HepG2 (cell line): ENCODE measurements at regions not wholly inside any gene's neighbourhood (a gene's known extent, or its start where the extent isn't known, plus 50 kb on each side); places are given as distances from the start of the nearest gene placed in this dataset.

Experiments used
- ATAC-seq: fragments of 200-7000 bp; cut with Tn5 transposase; 3 replicates; pipeline ENCODE4 v1.9.1; 2020; ENCODE audit warnings: mild to moderate bottlenecking, moderate library complexity
- BruUV-seq: library from RNA; stranded (reverse); fragments of 400-500 nt; replicated peaks from 2 replicates; lab custom pipeline; 2021; lab: Mats Ljungman, UMichigan
- CTCF ChIA-PET: fragments of 300-600 bp; formaldehyde crosslinking; extraction: SDS; loops from one replicate; lab custom pipeline; 2021; ENCODE audit warnings: low total read pairs, inconsistent platforms, low intra/inter-chr PET ratio; lab: Yijun Ruan, JAX
- POLR2A ChIA-PET: fragments of 350-600 bp; sonication (Branson Sonifier 250); formaldehyde crosslinking; loops from one replicate; lab custom pipeline; 2020; ENCODE audit warnings: antibody characterized with exemption, inconsistent platforms; lab: Yijun Ruan, JAX
- DNase-seq: peaks from one replicate; pipeline ENCODE4 v3.0.0-alpha.2; 2015; ENCODE audit warnings: low spot score
- FAIRE-seq: peaks from 3 replicates; lab custom pipeline; 2011; peaks lifted over from hg19 to GRCh38; lab: Jason Lieb, UNC
- H2AFZ ChIP-seq: one replicate; pipeline ENCODE4 v1.6.1; 2011; ENCODE audit warnings: low read length, inconsistent platforms
- H3K27ac ChIP-seq: fragments of 300-600 bp; 3 replicates; pipeline ENCODE4 v1.8.0; 2011; ENCODE audit warnings: mixed run types, mild to moderate bottlenecking, mixed read lengths, low read length, inconsistent platforms; ENCODE audit not compliant: insufficient read depth; ENCODE audit errors: extremely low read length
- H3K27me3 ChIP-seq, 2 experiments: fragments of 200-600 bp in 1 of 2; 2 replicates in 1 of 2; 3 replicates in 1 of 2; pipeline versions ENCODE4 v1.6.0 to v1.8.0; 2011; ENCODE audit warnings: low read length in 2 of 2, mild to moderate bottlenecking in 2 of 2, moderate library complexity in 2 of 2, inconsistent platforms in 1 of 2; ENCODE audit not compliant: insufficient read depth in 2 of 2, control insufficient read depth in 1 of 2
- H3K36me3 ChIP-seq, 2 experiments: fragments of 200-600 bp in 1 of 2; replicated peaks in 1 of 2; 2 replicates in 1 of 2; 3 replicates in 1 of 2; pipeline versions ENCODE4 v1.5.1 to v1.8.0; 2011; ENCODE audit warnings: low read length in 2 of 2, inconsistent platforms in 1 of 2; ENCODE audit not compliant: insufficient read depth in 2 of 2, control insufficient read depth in 1 of 2
- H3K4me1 ChIP-seq: 2 replicates; pipeline ENCODE4 v1.5.1; 2012; ENCODE audit warnings: low read length, inconsistent platforms; ENCODE audit not compliant: insufficient read depth
- H3K4me2 ChIP-seq: 2 replicates; pipeline ENCODE4 v1.6.0; 2011; ENCODE audit warnings: low read depth, low read length, inconsistent platforms
- H3K4me3 ChIP-seq, 3 experiments: fragments of 200-600 bp in 1 of 3; sonication (generic), shearing (Covaris generic) in 1 of 3; replicated peaks in 1 of 3; 2 replicates each; pipeline ENCODE4 v1.5.1; 2011 to 2016; ENCODE audit warnings: low read length in 3 of 3, inconsistent platforms in 2 of 3, low read depth in 2 of 3, mild to moderate bottlenecking in 2 of 3, control low read depth in 1 of 3, mixed read lengths in 1 of 3; ENCODE audit not compliant: insufficient read depth in 1 of 3
- H3K79me2 ChIP-seq: one replicate; pipeline ENCODE4 v1.6.1; 2011; ENCODE audit warnings: low read length, inconsistent platforms; ENCODE audit not compliant: insufficient read depth
- H3K9ac ChIP-seq: 2 replicates; pipeline ENCODE4 v1.6.0; 2011; ENCODE audit warnings: mild to moderate bottlenecking, low read depth, low read length, inconsistent platforms; ENCODE audit not compliant: insufficient read depth
- H3K9me3 ChIP-seq: 2 replicates; pipeline ENCODE4 v1.5.1; 2012; ENCODE audit warnings: mild to moderate bottlenecking, low read length
- H4K20me1 ChIP-seq: 2 replicates; pipeline ENCODE4 v1.6.0; 2011; ENCODE audit warnings: inconsistent platforms, mild to moderate bottlenecking, low read length, moderate library complexity; ENCODE audit not compliant: insufficient read depth
- CREB3 ChIP-seq: sonication (generic); formaldehyde crosslinking; IDR thresholded peaks from 2 replicates; pipeline ENCODE4 v1.5.0; 2020; ENCODE audit warnings: missing genetic modification reagents
- GMEB1 ChIP-seq: sonication (generic); formaldehyde crosslinking; IDR thresholded peaks from 2 replicates; pipeline ENCODE4 v1.5.1; 2020; ENCODE audit warnings: missing genetic modification reagents, mild to moderate bottlenecking, borderline replicate concordance
- HOXD1 ChIP-seq: sonication (generic); formaldehyde crosslinking; IDR thresholded peaks from 2 replicates; pipeline ENCODE4 v1.5.0; 2020; ENCODE audit warnings: missing genetic modification reagents
- KLF6 ChIP-seq: IDR thresholded peaks from 2 replicates; pipeline ENCODE4 v1.8.0; 2016; ENCODE audit warnings: missing biosample characterization, missing genetic modification reagents
- KMT2B ChIP-seq: IDR thresholded peaks from 2 replicates; pipeline ENCODE4 v1.6.1; 2016; ENCODE audit warnings: missing genetic modification reagents, missing compliant biosample characterization
- NCOR1 ChIP-seq: fragments of 200-600 bp; sonication (generic); IDR thresholded peaks from 2 replicates; pipeline ENCODE4 v1.7.0; 2017; ENCODE audit warnings: antibody characterized with exemption, low read length, borderline replicate concordance
- PATZ1 ChIP-seq: sonication (generic); formaldehyde crosslinking; IDR thresholded peaks from 2 replicates; pipeline ENCODE4 v1.4.0; 2020; ENCODE audit warnings: missing genetic modification reagents
- SIX1 ChIP-seq: sonication (generic); formaldehyde crosslinking; IDR thresholded peaks from 2 replicates; pipeline ENCODE4 v1.4.0; 2020; ENCODE audit warnings: missing genetic modification reagents, borderline replicate concordance
- SMYD3 ChIP-seq: sonication (generic); formaldehyde crosslinking; IDR thresholded peaks from 2 replicates; pipeline ENCODE4 v1.8.1; 2023; ENCODE audit warnings: mild to moderate bottlenecking, missing genetic modification reagents
- SNAI1 ChIP-seq: sonication (generic); formaldehyde crosslinking; IDR thresholded peaks from 2 replicates; pipeline ENCODE4 v1.5.0; 2020; ENCODE audit warnings: mild to moderate bottlenecking, missing genetic modification reagents, borderline replicate concordance
- SNAPC5 ChIP-seq: sonication (generic); formaldehyde crosslinking; IDR thresholded peaks from 2 replicates; pipeline ENCODE4 v1.8.1; 2023; ENCODE audit warnings: mild to moderate bottlenecking, missing genetic modification reagents, borderline replicate concordance
- SUZ12 ChIP-seq: fragments of 150-350 bp; IDR thresholded peaks from 2 replicates; pipeline ENCODE4 v1.6.1; 2014; ENCODE audit warnings: low read depth, low read length
- ZMYM2 ChIP-seq: sonication (generic); formaldehyde crosslinking; IDR thresholded peaks from 2 replicates; pipeline ENCODE4 v1.8.0; 2022; ENCODE audit warnings: mild to moderate bottlenecking, missing genetic modification reagents
- ZNF460 ChIP-seq: sonication (generic); formaldehyde crosslinking; IDR thresholded peaks from 2 replicates; pipeline ENCODE4 v1.5.1; 2020; ENCODE audit warnings: missing genetic modification reagents, mild to moderate bottlenecking, borderline replicate concordance
- ZNF574 ChIP-seq: sonication (generic); formaldehyde crosslinking; IDR thresholded peaks from 2 replicates; pipeline ENCODE4 v1.4.0; 2020; ENCODE audit warnings: missing genetic modification reagents
- WGBS: methylation state at CpG from one replicate; pipeline ENCODE4 v1.1.6; 2017; ENCODE audit warnings: low lambda C conversion rate; 5-methylcytosine and 5-hydroxymethylcytosine counted together
- in situ Hi-C: cut with HindIII; loops from 2 replicates; pipeline ENCODE4 v1.10.0; 2017; ENCODE audit warnings: low pct_unique_long_range_greater_than_20kb; ENCODE audit not compliant: extremely low pct_ligation_motif_present
- intact Hi-C: fragments of 100-400 bp; cut with micrococcal nuclease; formaldehyde crosslinking; loops from one replicate; pipeline ENCODE4 v1.10.0; 2022; ENCODE audit not compliant: unreplicated experiment

- TF ChIP-seq NCOR1 (no peak), SNAPC5 (CRISPR knock-in tag) (no peak)
These were observed 87.2 kb upstream of the VPREB1 start (continued) for GRCh38 chr22:22157348-22157725.

- peak overlapping the region; percentile 88 for H3K4me2 ChIP-seq
- no peak for TF ChIP-seq PATZ1 (CRISPR knock-in tag)
- no peak for TF ChIP-seq KMT2B
- no peak for TF ChIP-seq SIX1 (CRISPR knock-in tag)
- no peak for TF ChIP-seq SUZ12
- TF ChIP-seq SNAI1 (CRISPR knock-in tag), result no peak
- no peak for TF ChIP-seq SMYD3
- TF ChIP-seq GMEB1 (CRISPR knock-in tag), result no peak
- TF ChIP-seq ZMYM2 (CRISPR knock-in tag), result no peak
- no peak for TF ChIP-seq CREB3
- 0 out of 2 replicates have a peak, but pooled peaks have one; percentile 31 for TF ChIP-seq KLF6 (CRISPR knock-in tag)
- TF ChIP-seq HOXD1 (CRISPR knock-in tag), result no peak
- TF ChIP-seq ZNF460 (CRISPR knock-in tag), result no peak
- TF ChIP-seq ZNF574 (CRISPR knock-in tag), result peak; percentile 87
These were observed 87.8 kb upstream of the VPREB1 start for GRCh38 chr22:22156716-22157347.

More at GRCh38 chr22:22156716-22157347, 87.8 kb upstream of the VPREB1 start:
- H3K27ac ChIP-seq, result no peak overlapping the region
- peak overlapping the region; percentile 43 to 65 (median 55); a peak in 5 of 6 replicates for H3K4me3 ChIP-seq
- no peaks in the 10 kb centered on the region for H4K20me1 ChIP-seq
- intact Hi-C loops, result loop anchor here (2.0 kb wide), 1 partner anchor 38 kb away; no protein-coding TSS in a partner anchor
- CTCF ChIA-PET, result interaction anchor here (1.2 kb wide), 1 partner anchor 39 kb away, joined by 3 read pairs; no protein-coding TSS in a partner anchor
- H3K27me3 ChIP-seq, result peaks cover 0 to 8% of the 10 kb centered on the region in 2 experiments; a peak in 1 of 5 replicates
- no peaks in the 10 kb centered on the region for H3K79me2 ChIP-seq
- in situ Hi-C loops, result no loop called here
- POLR2A ChIA-PET, result no interaction called here
- peak overlapping the region; percentile 96 for H2AFZ ChIP-seq
- FAIRE-seq, result no peak
- peaks cover 8% of the 10 kb centered on the region for H3K4me1 ChIP-seq
- 0% methylated on average over 5 of the region's 9 CpGs for WGBS
- H3K9me3 ChIP-seq, result no peaks in the 10 kb centered on the region
- H3K9ac ChIP-seq, result peak overlapping the region; percentile 52
- ATAC-seq, result peak; percentile 80
- BruUV-seq, result no TSS peak
- peak; percentile 70 for DNase-seq
- no peaks in the 10 kb centered on the region for H3K36me3 ChIP-seq
